HL-60 (cell line): ENCODE measurements at regions not wholly inside any gene's neighbourhood (a gene's known extent, or its start where the extent isn't known, plus 50 kb on each side); places are given as distances from the start of the nearest gene placed in this dataset.

ENCODE experiments used
- DNase-seq, 2 experiments: peaks; one replicate each; pipeline ENCODE4 v3.0.0-alpha.2; 2010 to 2020; ENCODE audit warnings: low read depth in 1 of 2, low spot score in 1 of 2
- H3K27ac ChIP-seq: fragments of 250-450 bp; sonication (Bioruptor Pico); replicated peaks from 2 replicates; pipeline ENCODE4 v1.5.1; 2020; ENCODE audit warnings: mild to moderate bottlenecking, moderate library complexity
- H3K27me3 ChIP-seq: fragments of 250-450 bp; sonication (Bioruptor Pico); 2 replicates; pipeline ENCODE4 v1.5.1; 2021; ENCODE audit warnings: mild to moderate bottlenecking, moderate library complexity; ENCODE audit not compliant: insufficient read depth, poor library complexity, severe bottlenecking
- H3K4me3 ChIP-seq: replicated peaks from 2 replicates; pipeline ENCODE4 v1.5.1; 2011; ENCODE audit warnings: mild to moderate bottlenecking, control low read depth, low read length; ENCODE audit not compliant: insufficient read depth
- GABPA ChIP-seq: IDR thresholded peaks from 2 replicates; pipeline ENCODE4 v1.6.1; 2012; ENCODE audit warnings: low read depth
- POLR2AphosphoS5 ChIP-seq: IDR thresholded peaks from 2 replicates; pipeline ENCODE4 v1.6.1; 2012; ENCODE audit warnings: low read depth
- SPI1 ChIP-seq: IDR thresholded peaks from 2 replicates; pipeline ENCODE4 v1.6.1; 2012; ENCODE audit warnings: low read depth, mild to moderate bottlenecking, borderline replicate concordance
- TF ChIP-seq, protein P1 (sequence below): IDR thresholded peaks from one replicate; pipeline ENCODE4 v1.5.1; 2011; ENCODE audit warnings: low read length, control low read depth, inconsistent platforms; ENCODE audit not compliant: insufficient read depth
- TF ChIP-seq, protein P2 (sequence below): IDR thresholded peaks from 2 replicates; pipeline ENCODE4 v1.6.1; 2012; ENCODE audit warnings: low read depth; ENCODE audit not compliant: insufficient replicate concordance

DNA sequence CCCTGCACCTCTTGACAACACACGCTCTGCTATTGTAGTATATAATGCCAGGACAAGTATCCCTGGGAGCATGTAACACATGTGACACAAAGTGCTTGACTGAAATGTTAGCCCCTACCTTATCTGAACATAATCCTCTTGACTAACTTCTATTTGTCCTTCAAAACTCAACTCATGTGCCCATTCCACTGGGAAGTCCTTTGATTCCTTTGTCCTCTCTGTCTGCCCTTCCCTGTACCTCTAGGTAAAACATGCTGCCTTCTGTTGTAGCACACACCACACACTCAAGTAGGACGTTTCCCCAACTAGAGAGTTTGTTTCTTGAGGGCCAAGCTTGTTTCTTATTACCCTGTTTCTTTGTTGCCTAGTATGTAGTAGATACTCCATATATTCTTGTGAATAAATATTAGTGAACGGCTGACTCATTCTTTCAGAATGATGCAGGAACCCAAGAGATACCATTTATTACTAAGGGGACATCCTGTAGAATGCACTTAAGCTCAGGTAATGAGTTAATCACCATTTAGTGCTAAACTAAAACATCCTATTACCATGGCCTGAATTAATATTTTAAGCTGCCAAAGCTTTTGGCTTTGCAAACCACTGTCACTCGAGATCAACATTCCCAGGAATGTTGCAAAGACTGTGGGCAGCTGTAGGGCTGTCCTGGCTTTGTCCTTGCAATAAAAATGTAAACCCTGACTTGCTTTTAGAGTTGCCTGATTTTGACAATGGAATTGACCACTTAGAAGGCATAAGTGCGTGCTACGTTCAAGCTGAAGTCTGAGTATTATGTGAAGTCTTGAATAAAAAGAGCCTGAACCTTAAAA is 313.4 kb downstream of the COG6 start:
- no peak for DNase-seq
- Histone ChIP-seq H3K27ac (no peak overlapping the region), H3K27me3 (peaks cover 7% of the 10 kb centered on the region), H3K4me3 (no peak overlapping the region)
- TF ChIP-seq POLR2AphosphoS5 (no peak), SPI1 (no peak), GABPA (no peak)
- TF ChIP-seq, protein P1, sequence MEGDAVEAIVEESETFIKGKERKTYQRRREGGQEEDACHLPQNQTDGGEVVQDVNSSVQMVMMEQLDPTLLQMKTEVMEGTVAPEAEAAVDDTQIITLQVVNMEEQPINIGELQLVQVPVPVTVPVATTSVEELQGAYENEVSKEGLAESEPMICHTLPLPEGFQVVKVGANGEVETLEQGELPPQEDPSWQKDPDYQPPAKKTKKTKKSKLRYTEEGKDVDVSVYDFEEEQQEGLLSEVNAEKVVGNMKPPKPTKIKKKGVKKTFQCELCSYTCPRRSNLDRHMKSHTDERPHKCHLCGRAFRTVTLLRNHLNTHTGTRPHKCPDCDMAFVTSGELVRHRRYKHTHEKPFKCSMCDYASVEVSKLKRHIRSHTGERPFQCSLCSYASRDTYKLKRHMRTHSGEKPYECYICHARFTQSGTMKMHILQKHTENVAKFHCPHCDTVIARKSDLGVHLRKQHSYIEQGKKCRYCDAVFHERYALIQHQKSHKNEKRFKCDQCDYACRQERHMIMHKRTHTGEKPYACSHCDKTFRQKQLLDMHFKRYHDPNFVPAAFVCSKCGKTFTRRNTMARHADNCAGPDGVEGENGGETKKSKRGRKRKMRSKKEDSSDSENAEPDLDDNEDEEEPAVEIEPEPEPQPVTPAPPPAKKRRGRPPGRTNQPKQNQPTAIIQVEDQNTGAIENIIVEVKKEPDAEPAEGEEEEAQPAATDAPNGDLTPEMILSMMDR: no peak
- TF ChIP-seq, protein P2, sequence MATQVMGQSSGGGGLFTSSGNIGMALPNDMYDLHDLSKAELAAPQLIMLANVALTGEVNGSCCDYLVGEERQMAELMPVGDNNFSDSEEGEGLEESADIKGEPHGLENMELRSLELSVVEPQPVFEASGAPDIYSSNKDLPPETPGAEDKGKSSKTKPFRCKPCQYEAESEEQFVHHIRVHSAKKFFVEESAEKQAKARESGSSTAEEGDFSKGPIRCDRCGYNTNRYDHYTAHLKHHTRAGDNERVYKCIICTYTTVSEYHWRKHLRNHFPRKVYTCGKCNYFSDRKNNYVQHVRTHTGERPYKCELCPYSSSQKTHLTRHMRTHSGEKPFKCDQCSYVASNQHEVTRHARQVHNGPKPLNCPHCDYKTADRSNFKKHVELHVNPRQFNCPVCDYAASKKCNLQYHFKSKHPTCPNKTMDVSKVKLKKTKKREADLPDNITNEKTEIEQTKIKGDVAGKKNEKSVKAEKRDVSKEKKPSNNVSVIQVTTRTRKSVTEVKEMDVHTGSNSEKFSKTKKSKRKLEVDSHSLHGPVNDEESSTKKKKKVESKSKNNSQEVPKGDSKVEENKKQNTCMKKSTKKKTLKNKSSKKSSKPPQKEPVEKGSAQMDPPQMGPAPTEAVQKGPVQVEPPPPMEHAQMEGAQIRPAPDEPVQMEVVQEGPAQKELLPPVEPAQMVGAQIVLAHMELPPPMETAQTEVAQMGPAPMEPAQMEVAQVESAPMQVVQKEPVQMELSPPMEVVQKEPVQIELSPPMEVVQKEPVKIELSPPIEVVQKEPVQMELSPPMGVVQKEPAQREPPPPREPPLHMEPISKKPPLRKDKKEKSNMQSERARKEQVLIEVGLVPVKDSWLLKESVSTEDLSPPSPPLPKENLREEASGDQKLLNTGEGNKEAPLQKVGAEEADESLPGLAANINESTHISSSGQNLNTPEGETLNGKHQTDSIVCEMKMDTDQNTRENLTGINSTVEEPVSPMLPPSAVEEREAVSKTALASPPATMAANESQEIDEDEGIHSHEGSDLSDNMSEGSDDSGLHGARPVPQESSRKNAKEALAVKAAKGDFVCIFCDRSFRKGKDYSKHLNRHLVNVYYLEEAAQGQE: no peak

DNA sequence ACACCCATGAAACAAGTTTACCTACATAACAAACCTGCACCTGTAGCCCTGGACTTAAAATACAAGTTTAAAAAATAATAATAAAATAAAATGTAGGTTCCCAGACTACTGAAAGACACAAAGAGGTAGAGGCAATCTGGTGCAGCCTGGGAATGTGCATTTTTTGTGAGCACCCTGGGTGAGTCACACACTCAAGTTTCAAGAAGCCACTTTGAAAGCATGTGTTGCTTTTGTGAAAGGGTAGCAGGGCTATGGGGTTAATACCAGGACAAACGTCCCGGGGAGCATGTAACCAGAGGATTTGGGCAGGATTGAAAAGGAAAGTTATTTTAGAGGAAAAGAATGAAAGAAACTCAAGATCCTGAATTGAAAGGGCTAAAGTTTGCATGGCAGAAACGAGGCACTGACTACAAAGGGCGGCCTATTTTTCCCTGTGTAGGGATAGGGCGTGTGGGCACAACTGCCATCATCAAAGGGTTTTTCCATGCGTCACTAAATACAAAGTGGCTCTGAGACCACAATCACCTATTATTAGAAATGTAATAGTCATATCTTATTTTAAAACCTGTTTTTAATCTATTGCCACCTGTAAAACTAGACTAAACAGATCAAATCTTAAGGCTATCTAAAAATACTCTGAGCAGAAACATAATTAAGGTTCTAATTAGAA is 314.9 kb downstream of the COG6 start:
- H3K27me3 ChIP-seq: peaks cover 7% of the 10 kb centered on the region
- TF ChIP-seq, protein P2: no peak
- no peak overlapping the region for H3K4me3 ChIP-seq
- no peak overlapping the region for H3K27ac ChIP-seq
- no peak for DNase-seq

DNA sequence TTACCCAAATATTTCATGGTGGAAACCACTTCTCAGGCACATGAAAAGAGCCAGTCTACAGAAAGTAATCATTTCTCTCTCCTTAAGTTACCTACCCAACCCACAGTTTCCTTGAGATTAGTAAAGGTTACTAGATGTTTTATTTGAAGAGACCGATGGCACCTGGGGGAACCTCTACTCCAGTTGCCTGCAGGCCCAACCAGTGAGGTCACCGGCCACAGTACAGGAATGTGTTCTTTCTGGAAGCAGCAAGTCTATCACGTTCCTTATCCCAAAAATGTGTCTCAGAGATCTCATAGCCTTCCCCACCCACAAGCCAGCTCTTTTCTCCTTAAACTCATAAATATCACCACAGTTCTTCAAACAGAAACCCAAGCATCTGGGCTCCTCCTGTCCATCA is 316.1 kb downstream of the COG6 start:
- TF ChIP-seq SPI1 (no peak), GABPA (no peak), POLR2AphosphoS5 (no peak)
- TF ChIP-seq, protein P1: no peak
- TF ChIP-seq, protein P2: no peak
- H3K4me3 ChIP-seq: no peak overlapping the region
- peaks cover 7% of the 10 kb centered on the region for H3K27me3 ChIP-seq
- no peak for DNase-seq
- no peak overlapping the region for H3K27ac ChIP-seq
